Heart right ventricle (tissue), 16 donors: ENCODE measurements at regions not wholly inside any gene's neighbourhood (a gene's known extent, or its start where the extent isn't known, plus 50 kb on each side); places are given as distances from the start of the nearest gene placed in this dataset.

Source experiments
- ATAC-seq, 8 donors: fragments of 200-7000 bp; cut with Tn5 transposase; one replicate each; pipeline ENCODE4 v1.9.1; 2020; ENCODE audit warnings: mild to moderate bottlenecking in 8 of 8, moderate library complexity in 8 of 8, moderate number of reproducible peaks in 1 of 8
- DNase-seq, 2 donors: peaks; one replicate each; pipeline ENCODE4 v3.0.0-alpha.2; 2020
- H3K27ac ChIP-seq, 10 donors: fragments of 200-600 bp; sonication (generic) in 2 of 10; one replicate each; pipeline versions ENCODE4 v1.5.0 to v1.8.0; 2020 to 2022; ENCODE audit warnings: mild to moderate bottlenecking in 3 of 10
- H3K27me3 ChIP-seq, 7 donors: fragments of 200-600 bp; one replicate each; pipeline ENCODE4 v1.8.0; 2021 to 2022; ENCODE audit warnings: mild to moderate bottlenecking in 2 of 7
- H3K36me3 ChIP-seq, 9 donors: fragments of 200-600 bp; sonication (generic) in 1 of 9; one replicate each; pipeline versions ENCODE4 v1.5.0 to v1.8.0; 2020 to 2022; ENCODE audit warnings: mild to moderate bottlenecking in 2 of 9
- H3K4me1 ChIP-seq, 9 donors: fragments of 200-600 bp; sonication (generic) in 1 of 9; one replicate each; pipeline versions ENCODE4 v1.5.0 to v1.8.0; 2020 to 2022; ENCODE audit warnings: mild to moderate bottlenecking in 4 of 9
- H3K4me3 ChIP-seq, 10 donors: fragments of 200-600 bp; sonication (generic) in 2 of 10; one replicate each; pipeline versions ENCODE4 v1.5.0 to v1.8.0; 2020 to 2022; ENCODE audit warnings: mild to moderate bottlenecking in 7 of 10, moderate library complexity in 2 of 10
- H3K9me3 ChIP-seq, 11 donors: fragments of 200-600 bp in 10 of 11; sonication (generic) in 2 of 11; one replicate each; pipeline versions ENCODE4 v1.5.0 to v1.8.0; 2013 to 2022; ENCODE audit warnings: mild to moderate bottlenecking in 2 of 11, control low read depth in 1 of 11, moderate library complexity in 1 of 11
- WGBS, 2 donors: extraction: QIAGEN DNeasy Blood & Tissue Kit; methylation state at CpG; one replicate each; pipeline ENCODE4 v1.1.7; 2013; ENCODE audit warnings: inconsistent platforms in 1 of 2; 5-methylcytosine and 5-hydroxymethylcytosine counted together
- intact Hi-C, 10 donors: fragments of 100-400 bp; cut with DNase I; formaldehyde crosslinking; loops; one replicate each; pipeline versions ENCODE4 v1.11.1 to v1.14.2; 2022
- TF ChIP-seq, protein P1 (sequence below), 9 donors: fragments of 200-600 bp; sonication (generic) in 2 of 9; IDR thresholded peaks; one replicate each; pipeline versions ENCODE4 v1.5.0 to v1.8.0; 2021 to 2022; ENCODE audit warnings: antibody characterized with exemption in 9 of 9, mild to moderate bottlenecking in 5 of 9, moderate library complexity in 1 of 9
- donor health status: Arrhythmogenic right ventricular cardiomyopathy.
- donor health status: ischemic (EF 13 %, LVEDD 7.1; RV severe dilation, severe dysfunction).
- donor health status: healthy with polysubstance abuse.
- donor health status: DM: no; HTN: yes; CAD: no.
- donor health status: DM: no; HTN: no; CAD: no.
- donor health status: ischemic (EF 25% LVEDD 6.9; RV normal size, moderate dysfunction).
- donor health status: ischemic (EF 25% LVEDD 5.7; RV mildly dilated, moderate dysfunction).
- donor health status: healthy.
- donor health status: DM: yes; HTN: yes; CAD: no.
- donor health status: Ischemic cardiomyopathy.
- donor health status: ischemic (EF 35%, LVEDD 5.7; RV mildly dilated, moderate dysfunction).
- donor health status: nonischemic (EF 11% LVEDD 7.7; RV severe dilation, severe dysfunction).
- donor health status: DM: yes; HTN: yes; CAD: no.
- donor health status: PGD.
- donor health status: ischemic (EF 29% LVEDD 5.4; RV normal size, mild dysfunction).
- donor health status: nonischemic (EF 23%, LVEDD 6.1; RV moderate dilation, normal function).

DNA sequence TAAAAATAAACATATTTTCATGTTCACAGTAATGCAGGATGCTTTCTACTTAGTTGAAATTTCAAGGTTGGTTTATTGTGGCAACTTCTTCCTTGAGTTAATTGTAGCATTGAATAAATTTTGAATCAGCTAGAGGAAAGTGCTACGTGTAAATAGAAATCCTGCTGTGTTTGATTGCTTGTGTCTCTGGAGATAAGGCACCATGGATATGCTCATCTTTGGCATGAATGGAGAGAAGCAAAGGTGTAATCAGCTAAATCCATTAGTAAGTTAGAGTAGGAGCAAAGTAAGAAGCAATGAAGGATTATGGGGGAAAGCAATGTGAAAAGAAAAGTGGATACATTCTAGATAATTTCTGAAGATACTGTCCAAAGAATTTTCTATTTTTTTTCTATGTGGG, 331.1 kb downstream of the PTPRC start:
- H3K27me3 ChIP-seq = no peaks in the 10 kb centered on the region
- peaks cover 0 to 10% (median 0%) of the 10 kb centered on the region in 11 donors for H3K9me3 ChIP-seq
- ATAC-seq (no peak), DNase-seq (no peak)
- WGBS, 2 donors = 66 to 73% methylated on average over 1 of the region's 1 CpG
- intact Hi-C loops = loop anchor here in 1 of 10 donors (5.0 kb wide), 1 partner anchor 562 kb away; no protein-coding TSS in a partner anchor
- no peaks in the 10 kb centered on the region for H3K36me3 ChIP-seq
- H3K27ac ChIP-seq = no peak overlapping the region
- no peak overlapping the region for H3K4me3 ChIP-seq
- TF ChIP-seq, protein P1, sequence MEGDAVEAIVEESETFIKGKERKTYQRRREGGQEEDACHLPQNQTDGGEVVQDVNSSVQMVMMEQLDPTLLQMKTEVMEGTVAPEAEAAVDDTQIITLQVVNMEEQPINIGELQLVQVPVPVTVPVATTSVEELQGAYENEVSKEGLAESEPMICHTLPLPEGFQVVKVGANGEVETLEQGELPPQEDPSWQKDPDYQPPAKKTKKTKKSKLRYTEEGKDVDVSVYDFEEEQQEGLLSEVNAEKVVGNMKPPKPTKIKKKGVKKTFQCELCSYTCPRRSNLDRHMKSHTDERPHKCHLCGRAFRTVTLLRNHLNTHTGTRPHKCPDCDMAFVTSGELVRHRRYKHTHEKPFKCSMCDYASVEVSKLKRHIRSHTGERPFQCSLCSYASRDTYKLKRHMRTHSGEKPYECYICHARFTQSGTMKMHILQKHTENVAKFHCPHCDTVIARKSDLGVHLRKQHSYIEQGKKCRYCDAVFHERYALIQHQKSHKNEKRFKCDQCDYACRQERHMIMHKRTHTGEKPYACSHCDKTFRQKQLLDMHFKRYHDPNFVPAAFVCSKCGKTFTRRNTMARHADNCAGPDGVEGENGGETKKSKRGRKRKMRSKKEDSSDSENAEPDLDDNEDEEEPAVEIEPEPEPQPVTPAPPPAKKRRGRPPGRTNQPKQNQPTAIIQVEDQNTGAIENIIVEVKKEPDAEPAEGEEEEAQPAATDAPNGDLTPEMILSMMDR (IDR thresholded peaks at IDR 0.05) = no peak
- H3K4me1 ChIP-seq = no peaks in the 10 kb centered on the region

DNA sequence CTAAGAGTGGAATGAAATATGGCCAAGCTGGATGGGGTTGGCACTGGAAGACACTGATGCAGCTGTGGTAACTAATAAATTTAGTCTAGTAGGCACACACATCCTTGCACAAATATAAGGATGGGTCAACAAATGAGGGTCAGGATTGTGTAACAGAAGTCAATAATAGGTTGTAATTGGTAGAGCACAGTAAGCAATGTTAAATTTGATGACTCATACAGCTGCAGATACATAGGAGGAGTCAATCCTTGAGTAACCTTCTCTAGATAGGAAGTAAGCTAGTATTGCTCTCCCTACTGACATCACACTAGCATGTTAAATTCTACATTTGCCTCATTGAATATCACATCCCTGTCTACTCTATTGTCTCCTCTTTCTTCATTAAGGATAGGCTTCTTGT, 332.1 kb downstream of the PTPRC start:
- ATAC-seq (no peak), DNase-seq (no peak)
- intact Hi-C loops = no loop called here
- Histone ChIP-seq H3K27ac (no peak overlapping the region), H3K27me3 (no peaks in the 10 kb centered on the region), H3K9me3 (peaks cover 0 to under 1% (median 0%) of the 10 kb centered on the region in 11 donors), H3K36me3 (no peaks in the 10 kb centered on the region), H3K4me1 (no peaks in the 10 kb centered on the region), H3K4me3 (no peak overlapping the region)
- TF ChIP-seq, protein P1 (IDR thresholded peaks at IDR 0.05) = no peak

DNA sequence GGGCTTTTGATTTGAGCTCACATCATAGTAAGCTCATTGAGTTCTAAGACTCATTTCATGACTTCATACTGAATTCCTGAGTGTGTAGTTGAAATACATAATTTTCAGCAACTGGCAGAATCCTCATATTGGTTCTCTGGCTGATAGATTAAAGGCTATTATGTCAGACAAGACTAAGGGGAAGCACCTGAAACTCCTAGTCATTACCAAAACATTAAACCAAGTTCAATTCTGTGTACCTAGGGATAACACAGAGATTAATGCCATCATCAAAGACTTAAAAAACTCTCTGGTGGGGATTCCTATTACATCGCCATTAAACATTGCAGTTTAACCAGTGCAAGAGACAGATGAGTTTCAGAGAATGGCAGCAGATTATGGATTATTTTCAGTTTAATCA, 339.1 kb downstream of the PTPRC start:
- TF ChIP-seq, protein P1 (IDR thresholded peaks at IDR 0.05) = no peak
- Histone ChIP-seq H3K4me3 (no peak overlapping the region), H3K9me3 (peaks cover 0 to 9% (median 0%) of the 10 kb centered on the region in 11 donors), H3K4me1 (no peaks in the 10 kb centered on the region), H3K27me3 (no peaks in the 10 kb centered on the region), H3K27ac (no peak overlapping the region), H3K36me3 (no peaks in the 10 kb centered on the region)
- no peak for DNase-seq
- 92 to 100% methylated on average over 1 of the region's 1 CpG for WGBS, 2 donors
- no peak for ATAC-seq
- intact Hi-C loops = no loop called here

DNA sequence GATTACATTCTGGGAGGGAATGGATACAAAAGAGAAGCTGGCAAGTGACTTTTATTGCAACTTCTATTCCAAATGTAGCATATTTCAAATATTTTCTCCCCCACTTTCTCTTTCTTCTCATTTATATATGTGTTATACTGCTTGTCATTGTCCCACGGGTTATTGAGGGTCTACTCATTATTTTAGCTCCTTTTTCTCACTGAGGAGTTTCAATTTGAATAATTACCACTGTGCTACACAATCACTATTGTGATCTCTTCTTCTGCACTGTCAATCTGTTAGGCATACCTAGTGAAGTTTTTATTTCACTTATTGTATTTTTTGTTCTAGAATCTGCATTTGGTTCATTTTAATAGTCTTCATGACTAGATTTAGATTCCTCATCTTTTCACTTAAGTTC, 339.7 kb downstream of the PTPRC start:
- no peak for DNase-seq
- ATAC-seq = no peak
- 61 to 67% methylated on average over 1 of the region's 1 CpG for WGBS, 2 donors
- TF ChIP-seq, protein P1 (IDR thresholded peaks at IDR 0.05) = no peak
- Histone ChIP-seq H3K36me3 (no peaks in the 10 kb centered on the region), H3K4me3 (no peak overlapping the region), H3K4me1 (no peaks in the 10 kb centered on the region), H3K27me3 (no peaks in the 10 kb centered on the region), H3K9me3 (peaks cover 0 to 9% (median 0%) of the 10 kb centered on the region in 11 donors), H3K27ac (no peak overlapping the region)
- intact Hi-C loops = no loop called here
